ENCODE measurements at regions not wholly inside any gene's neighbourhood (a gene's known extent, or its start where the extent isn't known, plus 50 kb on each side); places are given as distances from the start of the nearest gene placed in this dataset.

GRCh38 chr2:207224381-207224780, 58.6 kb upstream of the KLF7 start (continued):
- no peak for TF ChIP-seq GMEB1 (CRISPR knock-in tag; IDR thresholded peaks at IDR 0.05)
- TF ChIP-seq PYGO2 (tag; IDR thresholded peaks at IDR 0.05): no peak
- no peak for TF ChIP-seq ZNF76 (CRISPR knock-in tag; IDR thresholded peaks at IDR 0.05; ENCODE audit: borderline replicate concordance)
- TF ChIP-seq EHMT2 (IDR thresholded peaks at IDR 0.05): no peak
- TF ChIP-seq MCM5 (IDR thresholded peaks at IDR 0.05; ENCODE audit: low read depth): no peak
- no peak for TF ChIP-seq PCBP2 (IDR thresholded peaks at IDR 0.05; ENCODE audit: low read depth, low read length, poor library complexity, severe bottlenecking)
- no peak for TF ChIP-seq NFXL1 (CRISPR knock-in tag; IDR thresholded peaks at IDR 0.05)
- TF ChIP-seq BACH1 (tag; IDR thresholded peaks at IDR 0.05): no peak

GRCh38 chr2:207224791-207225482, 59.2 kb upstream of the KLF7 start:
- in situ Hi-C loops (cut with MboI): no loop called here
- Histone ChIP-seq H3K27me3 (ENCODE audit: control insufficient read depth in 2 of 2, insufficient read depth in 2 of 2, low read length in 2 of 2) (peaks cover 0 to 4% of the 10 kb centered on the region in 2 experiments; a peak in 1 of 5 replicates), H3K79me2 (ENCODE audit: control insufficient read depth, insufficient read depth, low read length) (no peaks in the 10 kb centered on the region), H3K27ac (ENCODE audit: extremely low read depth, low read depth, low read length) (no peak overlapping the region), H3K4me2 (ENCODE audit: insufficient read depth, low read length) (no peak overlapping the region), H2AFZ (ENCODE audit: low read depth, low read length) (no peak overlapping the region), H3K9me1 (ENCODE audit: control insufficient read depth, insufficient read depth, low read length) (no peaks in the 10 kb centered on the region), H4K20me1 (replicated peaks; ENCODE audit: control insufficient read depth, insufficient read depth, low read length) (no peaks in the 10 kb centered on the region), H3K4me1 (replicated peaks in 1 of 2; ENCODE audit: control insufficient read depth in 2 of 2, insufficient read depth in 2 of 2, low read length in 2 of 2) (no peaks in the 10 kb centered on the region; a peak in 1 of 5 replicates), H3K4me3 (no peak overlapping the region), H3K9me3 (replicated peaks; ENCODE audit: control insufficient read depth, insufficient read depth, low read depth, low read length) (no peaks in the 10 kb centered on the region), H3K9ac (ENCODE audit: insufficient read depth in 1 of 2, low read depth in 2 of 2, low read length in 2 of 2) (no peak overlapping the region), H3K36me3 (ENCODE audit: control insufficient read depth, insufficient read depth, low read length) (no peaks in the 10 kb centered on the region)
- BruUV-seq (replicated peaks): no TSS peak
- ChIA-PET POLR2A (no interaction called here), CTCF (ENCODE audit: low intra/inter-chr PET ratio) (no interaction called here)
- FAIRE-seq: no peak
- intact Hi-C loops (cut with micrococcal nuclease): no loop called here
- DNase-seq (ENCODE audit: extremely low read depth in 1 of 4, low spot score in 3 of 4): no peak
- 20% methylated on average over 6 of the region's 8 CpGs for WGBS (ENCODE audit: insufficient coverage, low coverage, missing lambda C conversion rate)
- ATAC-seq: no peak
- TF ChIP-seq POLR3A (IDR thresholded peaks at IDR 0.05; ENCODE audit: borderline replicate concordance, extremely low read depth, insufficient read depth, insufficient read length) (no peak), IRF9 (tag; IDR thresholded peaks at IDR 0.05) (no peak), EHMT2 (IDR thresholded peaks at IDR 0.05) (no peak), RFX7 (CRISPR knock-in tag; IDR thresholded peaks at IDR 0.05) (no peak), ELK1 (CRISPR knock-in tag; IDR thresholded peaks at IDR 0.05) (no peak), ZNF280A (IDR thresholded peaks at IDR 0.05; ENCODE audit: low read depth, partially characterized antibody) (no peak), SMARCA4 (IDR thresholded peaks at IDR 0.05) (no peak), MXD1 (CRISPR knock-in tag; IDR thresholded peaks at IDR 0.05; ENCODE audit: borderline replicate concordance, poor library complexity, severe bottlenecking) (no peak), HEY1 (CRISPR knock-in tag; IDR thresholded peaks at IDR 0.05; ENCODE audit: borderline replicate concordance) (no peak)

Data from K562 (cell line).